GM21526 (cell line): ENCODE measurements at regions not wholly inside any gene's neighbourhood (a gene's known extent, or its start where the extent isn't known, plus 50 kb on each side); places are given as distances from the start of the nearest gene placed in this dataset.

Experiments used
- ATAC-seq: cut with Tn5 transposase; IDR thresholded peaks from one replicate; pipeline ENCODE4 v1.9.1; 2021; ENCODE audit warnings: moderate library complexity; ENCODE audit not compliant: unreplicated experiment, low FRiP score

GRCh38 chr4:128512767-128513322, 225.2 kb upstream of the PGRMC2 start:
- ATAC-seq: no peak

GRCh38 chr4:128512161-128512560, 224.5 kb upstream of the PGRMC2 start:
- no peak for ATAC-seq

GRCh38 chr4:128510850-128511249, 223.2 kb upstream of the PGRMC2 start:
- no peak for ATAC-seq

GRCh38 chr4:128502818-128503527, 215.4 kb upstream of the PGRMC2 start:
- no peak for ATAC-seq

- no peak for ATAC-seq
Measured at GRCh38 chr4:128501239-128501638, 213.6 kb upstream of the PGRMC2 start.

- ATAC-seq: no peak
Measured at GRCh38 chr4:128488055-128488705, 200.6 kb upstream of the PGRMC2 start.

- no peak for ATAC-seq
Measured at GRCh38 chr4:128484896-128485295, 197.3 kb upstream of the PGRMC2 start.

GRCh38 chr4:128483816-128484215, 196.2 kb upstream of the PGRMC2 start:
- no peak for ATAC-seq

- no peak for ATAC-seq
Measured at GRCh38 chr4:128483041-128483440, 195.4 kb upstream of the PGRMC2 start.

- no peak for ATAC-seq
Measured at GRCh38 chr4:128481752-128482480, 194.3 kb upstream of the PGRMC2 start.

- no peak for ATAC-seq
Measured at GRCh38 chr4:128480945-128481344, 193.3 kb upstream of the PGRMC2 start.

GRCh38 chr4:128477540-128477939, 189.9 kb upstream of the PGRMC2 start:
- ATAC-seq: no peak

- no peak for ATAC-seq
Measured at GRCh38 chr4:128475597-128475996, 188.0 kb upstream of the PGRMC2 start.

- ATAC-seq: no peak
Measured at GRCh38 chr4:128471576-128471975, 184.0 kb upstream of the PGRMC2 start.

- no peak for ATAC-seq
Measured at GRCh38 chr4:128470492-128471053, 183.0 kb upstream of the PGRMC2 start.

- ATAC-seq: no peak
Measured at GRCh38 chr4:128468123-128468989, 180.7 kb upstream of the PGRMC2 start.

GRCh38 chr4:128465523-128465922, 177.9 kb upstream of the PGRMC2 start:
- ATAC-seq: no peak

- ATAC-seq: no peak
Measured at GRCh38 chr4:128463006-128463405, 175.4 kb upstream of the PGRMC2 start.

- ATAC-seq: no peak
Measured at GRCh38 chr4:128462103-128462783, 174.6 kb upstream of the PGRMC2 start.
